ENCODE measurements at regions not wholly inside any gene's neighbourhood (a gene's known extent, or its start where the extent isn't known, plus 50 kb on each side); places are given as distances from the start of the nearest gene placed in this dataset.

DNA sequence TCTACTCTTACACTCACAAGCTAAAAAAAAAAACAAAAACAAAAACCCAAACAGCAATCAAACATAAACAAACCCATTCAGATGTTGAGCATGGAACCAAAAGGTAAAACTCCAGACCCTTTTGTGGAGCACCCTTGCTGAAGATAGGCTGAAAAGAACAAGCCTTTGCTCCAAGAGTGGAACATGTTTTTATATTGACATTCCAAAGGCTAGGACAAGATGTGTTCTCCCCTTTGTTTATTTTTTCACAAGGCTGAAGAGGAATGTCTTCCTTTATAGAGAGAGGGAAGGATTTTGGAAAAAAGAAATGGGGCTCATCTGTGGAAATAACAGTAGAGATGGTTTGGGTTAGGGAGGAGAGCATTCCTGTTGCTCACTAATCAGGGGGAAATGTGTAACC lies 87.2 kb upstream of the ELMO1 start:
- Mint-ChIP-seq H3K4me3 (no peak overlapping the region), H3K36me3 (ENCODE audit: low read depth) (no peaks in the 10 kb centered on the region), H3K4me1 (no peaks in the 10 kb centered on the region), H3K27ac (no peak overlapping the region), H3K27me3 (peaks cover 9% of the 10 kb centered on the region), H3K9me3 (peaks cover 4% of the 10 kb centered on the region)
- TF ChIP-seq, protein P1, sequence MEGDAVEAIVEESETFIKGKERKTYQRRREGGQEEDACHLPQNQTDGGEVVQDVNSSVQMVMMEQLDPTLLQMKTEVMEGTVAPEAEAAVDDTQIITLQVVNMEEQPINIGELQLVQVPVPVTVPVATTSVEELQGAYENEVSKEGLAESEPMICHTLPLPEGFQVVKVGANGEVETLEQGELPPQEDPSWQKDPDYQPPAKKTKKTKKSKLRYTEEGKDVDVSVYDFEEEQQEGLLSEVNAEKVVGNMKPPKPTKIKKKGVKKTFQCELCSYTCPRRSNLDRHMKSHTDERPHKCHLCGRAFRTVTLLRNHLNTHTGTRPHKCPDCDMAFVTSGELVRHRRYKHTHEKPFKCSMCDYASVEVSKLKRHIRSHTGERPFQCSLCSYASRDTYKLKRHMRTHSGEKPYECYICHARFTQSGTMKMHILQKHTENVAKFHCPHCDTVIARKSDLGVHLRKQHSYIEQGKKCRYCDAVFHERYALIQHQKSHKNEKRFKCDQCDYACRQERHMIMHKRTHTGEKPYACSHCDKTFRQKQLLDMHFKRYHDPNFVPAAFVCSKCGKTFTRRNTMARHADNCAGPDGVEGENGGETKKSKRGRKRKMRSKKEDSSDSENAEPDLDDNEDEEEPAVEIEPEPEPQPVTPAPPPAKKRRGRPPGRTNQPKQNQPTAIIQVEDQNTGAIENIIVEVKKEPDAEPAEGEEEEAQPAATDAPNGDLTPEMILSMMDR (IDR thresholded peaks at IDR 0.05), result no peak
- POLR2A ChIA-PET, result no interaction called here
- ATAC-seq (ENCODE audit: low read depth), result no peak
- DNase-seq, result no peak
- intact Hi-C loops (cut with micrococcal nuclease), result no loop called here
- CTCF ChIA-PET, result no interaction called here

DNA sequence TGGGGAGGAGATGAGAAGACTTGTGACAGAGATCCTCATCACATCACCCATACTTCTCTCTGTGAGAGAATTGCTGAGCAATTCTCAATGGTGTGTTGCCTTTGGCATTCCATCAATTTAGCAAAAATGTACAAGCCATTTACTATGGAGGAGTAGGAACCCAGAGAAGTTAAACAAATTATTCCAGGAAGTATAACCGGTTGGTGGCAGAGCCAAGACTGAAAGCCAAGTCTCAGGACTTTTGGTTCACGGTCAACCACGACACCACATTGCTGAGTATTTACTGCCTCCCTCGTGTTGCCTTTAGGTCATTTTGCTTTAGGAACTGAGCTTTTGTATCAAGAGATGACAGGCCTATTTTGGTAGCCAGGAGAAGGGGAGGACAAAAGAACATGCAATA lies 88.0 kb upstream of the ELMO1 start:
- intact Hi-C loops (cut with micrococcal nuclease), result no loop called here
- TF ChIP-seq, protein P1 (IDR thresholded peaks at IDR 0.05), result no peak
- ChIA-PET CTCF (no interaction called here), POLR2A (no interaction called here)
- Mint-ChIP-seq H3K4me3 (no peak overlapping the region), H3K4me1 (no peaks in the 10 kb centered on the region), H3K27me3 (peaks cover 9% of the 10 kb centered on the region), H3K36me3 (ENCODE audit: low read depth) (no peaks in the 10 kb centered on the region), H3K27ac (no peak overlapping the region), H3K9me3 (peaks cover 4% of the 10 kb centered on the region)
- DNase-seq, result no peak
- ATAC-seq (ENCODE audit: low read depth), result no peak

DNA sequence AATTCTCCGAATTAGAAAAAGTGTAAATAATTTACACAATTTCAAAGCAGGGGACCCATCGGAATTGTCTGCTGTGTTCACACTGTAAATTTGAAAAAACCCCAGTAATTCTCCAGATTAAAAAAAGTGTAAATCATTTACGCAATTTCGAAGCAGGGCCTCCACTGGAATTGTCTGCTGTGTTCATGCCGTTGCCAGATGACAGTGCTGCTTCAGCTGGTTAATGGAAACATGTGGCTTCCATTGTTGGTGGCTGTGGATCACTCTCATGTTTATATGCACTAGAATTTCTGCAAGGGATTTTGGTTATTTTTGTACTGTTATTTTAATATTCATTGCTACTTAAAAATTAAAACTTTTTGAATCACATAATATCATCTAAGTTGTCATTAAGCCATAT lies 88.8 kb upstream of the ELMO1 start:
- H3K36me3 Mint-ChIP-seq (ENCODE audit: low read depth), result no peaks in the 10 kb centered on the region
- TF ChIP-seq, protein P1 (IDR thresholded peaks at IDR 0.05), result no peak
- POLR2A ChIA-PET, result no interaction called here
- no peaks in the 10 kb centered on the region for H3K4me1 Mint-ChIP-seq
- CTCF ChIA-PET, result no interaction called here
- peaks cover 4% of the 10 kb centered on the region for H3K9me3 Mint-ChIP-seq
- ATAC-seq (ENCODE audit: low read depth) (no peak), DNase-seq (no peak)
- intact Hi-C loops (cut with micrococcal nuclease), result no loop called here
- peaks cover 9% of the 10 kb centered on the region for H3K27me3 Mint-ChIP-seq
- H3K27ac Mint-ChIP-seq, result no peak overlapping the region
- H3K4me3 Mint-ChIP-seq, result no peak overlapping the region

DNA sequence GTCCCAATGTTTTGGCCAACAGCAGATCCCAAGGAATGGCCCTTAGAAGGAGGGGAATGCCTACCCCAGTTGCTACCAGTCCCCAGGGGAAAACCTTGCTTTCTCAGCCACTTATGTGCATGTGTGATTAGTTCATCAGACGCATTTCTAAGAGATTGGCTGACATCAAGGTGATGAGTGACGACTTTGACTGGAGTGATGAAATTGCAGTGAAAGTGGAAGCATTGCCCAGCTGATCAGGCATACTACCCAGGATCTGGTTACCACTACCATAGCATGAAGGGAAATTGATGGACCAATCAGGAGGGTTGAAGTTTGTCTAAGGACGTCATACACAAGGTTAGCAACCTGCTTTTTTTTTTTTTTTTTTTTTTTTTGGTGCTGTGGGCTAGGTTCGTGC lies 90.3 kb upstream of the ELMO1 start:
- TF ChIP-seq, protein P1 (IDR thresholded peaks at IDR 0.05), result no peak
- H3K27ac Mint-ChIP-seq, result no peak overlapping the region
- H3K4me1 Mint-ChIP-seq, result no peaks in the 10 kb centered on the region
- H3K36me3 Mint-ChIP-seq (ENCODE audit: low read depth), result no peaks in the 10 kb centered on the region
- CTCF ChIA-PET, result no interaction called here
- intact Hi-C loops (cut with micrococcal nuclease), result no loop called here
- POLR2A ChIA-PET, result no interaction called here
- no peak for DNase-seq
- H3K27me3 Mint-ChIP-seq, result peaks cover 3% of the 10 kb centered on the region
- H3K4me3 Mint-ChIP-seq, result no peak overlapping the region
- no peaks in the 10 kb centered on the region for H3K9me3 Mint-ChIP-seq
- no peak for ATAC-seq (ENCODE audit: low read depth)

- Mint-ChIP-seq H3K4me1 (no peaks in the 10 kb centered on the region), H3K27me3 (peaks cover 8% of the 10 kb centered on the region), H3K9me3 (peaks cover 2% of the 10 kb centered on the region), H3K4me3 (no peak overlapping the region), H3K27ac (no peak overlapping the region), H3K36me3 (ENCODE audit: low read depth) (no peaks in the 10 kb centered on the region)
- ChIA-PET CTCF (no interaction called here), POLR2A (no interaction called here)
- ATAC-seq (ENCODE audit: low read depth), result no peak
- TF ChIP-seq, protein P1 (IDR thresholded peaks at IDR 0.05), result no peak
- DNase-seq, result no peak
- intact Hi-C loops (cut with micrococcal nuclease), result no loop called here
These were observed 92.3 kb upstream of the ELMO1 start for GRCh38 chr7:37540917-37541316.
